VCaP (cell line): ENCODE measurements at regions not wholly inside any gene's neighbourhood (a gene's known extent, or its start where the extent isn't known, plus 50 kb on each side); places are given as distances from the start of the nearest gene placed in this dataset.
"Not testable (repeated sequence)": the region's sequence is repeated elsewhere in the genome, so short reads cannot be mapped to it uniquely, and the experiment has no call there.

Experiments
- H3K27ac ChIP-seq: fragments of 450-650 bp; 2 replicates; pipeline ENCODE4 v1.5.1; 2017
- TF ChIP-seq, protein P1 (sequence below): fragments of 450-650 bp; conservative IDR thresholded peaks from 2 replicates; pipeline ENCODE4 v1.5.1; 2017; ENCODE audit warnings: mild to moderate bottlenecking, moderate library complexity

GRCh38 chr1:238458899-238459298 lies 568.2 kb upstream of the ZP4 start:
- H3K27ac ChIP-seq: no peak overlapping the region

GRCh38 chr1:238457610-238458009 lies 566.9 kb upstream of the ZP4 start:
- H3K27ac ChIP-seq: no peak overlapping the region
- TF ChIP-seq, protein P1, sequence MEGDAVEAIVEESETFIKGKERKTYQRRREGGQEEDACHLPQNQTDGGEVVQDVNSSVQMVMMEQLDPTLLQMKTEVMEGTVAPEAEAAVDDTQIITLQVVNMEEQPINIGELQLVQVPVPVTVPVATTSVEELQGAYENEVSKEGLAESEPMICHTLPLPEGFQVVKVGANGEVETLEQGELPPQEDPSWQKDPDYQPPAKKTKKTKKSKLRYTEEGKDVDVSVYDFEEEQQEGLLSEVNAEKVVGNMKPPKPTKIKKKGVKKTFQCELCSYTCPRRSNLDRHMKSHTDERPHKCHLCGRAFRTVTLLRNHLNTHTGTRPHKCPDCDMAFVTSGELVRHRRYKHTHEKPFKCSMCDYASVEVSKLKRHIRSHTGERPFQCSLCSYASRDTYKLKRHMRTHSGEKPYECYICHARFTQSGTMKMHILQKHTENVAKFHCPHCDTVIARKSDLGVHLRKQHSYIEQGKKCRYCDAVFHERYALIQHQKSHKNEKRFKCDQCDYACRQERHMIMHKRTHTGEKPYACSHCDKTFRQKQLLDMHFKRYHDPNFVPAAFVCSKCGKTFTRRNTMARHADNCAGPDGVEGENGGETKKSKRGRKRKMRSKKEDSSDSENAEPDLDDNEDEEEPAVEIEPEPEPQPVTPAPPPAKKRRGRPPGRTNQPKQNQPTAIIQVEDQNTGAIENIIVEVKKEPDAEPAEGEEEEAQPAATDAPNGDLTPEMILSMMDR: no peak

More at GRCh38 chr1:238458899-238459298, 568.2 kb upstream of the ZP4 start:
- TF ChIP-seq, protein P1: no peak

- H3K27ac ChIP-seq: no peak overlapping the region
- TF ChIP-seq, protein P1: no peak
Measured at GRCh38 chr1:238451781-238452310, 561.1 kb upstream of the ZP4 start.

- H3K27ac ChIP-seq: no peak overlapping the region
- TF ChIP-seq, protein P1: no peak
Measured at GRCh38 chr1:238450976-238451375, 560.3 kb upstream of the ZP4 start.

DNA sequence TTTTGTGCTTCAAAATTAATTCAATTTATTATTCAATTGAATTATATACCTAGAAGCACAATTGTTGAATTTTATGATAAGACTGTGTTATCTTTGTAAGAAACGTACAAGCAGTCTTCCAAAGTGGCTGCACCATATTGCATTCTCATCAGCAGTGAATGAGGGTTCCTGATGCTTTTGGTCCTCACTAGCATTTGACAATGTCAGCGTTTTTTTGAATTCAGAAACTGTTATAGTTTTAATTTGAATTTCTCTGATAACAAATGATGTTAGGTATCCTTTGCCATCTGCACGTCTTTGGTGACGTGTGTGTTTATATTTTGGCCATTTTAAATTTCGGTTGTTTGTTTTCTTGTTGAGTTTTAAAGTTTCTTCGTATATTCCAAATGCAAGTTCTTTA lies 553.0 kb upstream of the ZP4 start:
- no peak overlapping the region for H3K27ac ChIP-seq
- TF ChIP-seq, protein P1: no peak

DNA sequence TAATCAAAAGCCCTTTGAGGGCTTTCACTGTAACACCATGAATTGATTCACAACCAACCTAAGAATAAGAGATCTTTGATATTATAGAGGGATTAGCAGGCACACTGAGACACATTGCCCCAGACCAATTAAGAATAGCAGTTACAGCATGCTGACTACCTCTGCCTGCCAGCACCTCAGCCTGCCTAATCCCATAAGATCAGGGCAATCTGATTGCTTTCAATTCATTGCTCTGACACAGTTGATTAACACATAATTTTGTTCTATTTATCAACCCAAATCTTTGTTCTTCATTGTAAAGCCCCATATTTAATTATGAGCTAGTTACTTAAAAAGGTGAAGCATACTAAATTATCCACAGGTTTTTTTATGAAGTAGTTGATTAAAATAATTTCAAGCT lies 548.8 kb upstream of the ZP4 start:
- H3K27ac ChIP-seq: no peak overlapping the region
- TF ChIP-seq, protein P1: no peak

DNA sequence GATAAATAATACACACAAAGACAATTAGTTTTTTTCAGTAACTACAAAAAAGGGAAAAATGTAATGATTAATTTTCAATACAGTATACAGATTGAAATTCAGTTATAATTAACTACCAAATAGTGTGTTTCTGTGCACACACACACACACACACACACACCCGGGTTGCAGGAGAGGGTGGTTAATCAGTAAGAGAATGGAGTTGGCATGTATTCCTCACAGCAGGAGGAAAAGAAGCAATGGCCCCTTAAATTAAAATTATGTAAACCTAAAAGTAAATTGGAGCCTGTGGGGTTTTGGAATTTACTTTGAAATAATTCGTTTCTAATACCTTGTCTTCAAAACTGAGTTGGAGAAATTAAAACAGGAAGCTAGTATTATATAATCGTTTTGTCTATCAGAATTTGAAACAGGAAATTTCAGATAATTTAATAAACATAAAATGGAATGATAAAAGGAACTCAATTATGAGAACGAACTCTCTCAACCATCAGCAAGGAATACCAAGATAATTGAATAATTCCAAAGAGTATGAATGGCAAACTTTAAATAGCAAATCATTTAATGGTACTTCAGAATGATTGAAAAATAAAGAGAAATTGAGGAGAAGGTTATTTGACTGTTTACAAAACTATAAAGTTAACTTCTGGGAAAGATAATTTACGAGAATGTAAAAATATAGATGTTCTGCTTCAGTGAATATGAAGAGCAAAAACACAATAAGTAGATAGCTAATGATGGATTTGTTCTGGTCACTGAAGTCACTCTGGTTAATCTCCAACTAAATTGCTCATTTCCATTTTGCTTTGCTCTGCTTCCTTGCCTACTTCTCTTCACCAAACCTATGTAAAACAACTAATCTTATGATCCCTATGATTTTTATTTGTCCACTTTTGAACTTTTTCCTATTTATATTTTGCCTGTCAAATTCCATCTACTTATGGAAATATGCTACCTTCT lies 547.9 kb upstream of the ZP4 start:
- H3K27ac ChIP-seq: no peak overlapping the region
- TF ChIP-seq, protein P1: no peak

GRCh38 chr1:238429703-238430102 lies 539.0 kb upstream of the ZP4 start:
- not testable (repeated sequence) for H3K27ac ChIP-seq
